ENCODE measurements at regions not wholly inside any gene's neighbourhood (a gene's known extent, or its start where the extent isn't known, plus 50 kb on each side); places are given as distances from the start of the nearest gene placed in this dataset.

DNA sequence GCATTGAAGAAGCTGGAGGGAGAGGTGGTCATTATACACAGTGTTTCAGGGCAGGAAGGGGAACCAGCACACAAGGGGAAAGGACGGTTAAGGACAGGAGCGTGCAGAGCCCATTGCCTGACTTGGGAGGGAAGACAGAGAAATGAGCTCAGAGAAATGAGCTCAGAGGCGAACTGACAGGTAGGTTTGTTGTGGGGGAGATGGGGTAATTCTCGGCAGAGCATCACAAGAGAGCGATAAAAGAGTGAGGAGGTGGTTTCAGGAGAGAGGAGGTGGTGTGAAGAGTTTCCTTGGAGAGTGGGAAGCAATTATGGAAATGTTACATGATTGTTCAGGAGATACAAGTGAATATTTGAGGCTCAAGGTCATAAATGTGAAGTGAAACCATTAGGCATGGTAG, 61.0 kb downstream of the MRGPRX1 start:
- H3K9me3 Mint-ChIP-seq = no peaks in the 10 kb centered on the region
- H3K4me3 Mint-ChIP-seq = no peak overlapping the region
- ATAC-seq = no peak
- ChIA-PET POLR2A (no interaction called here), CTCF (interaction anchor here (1.2 kb wide), 1 partner anchor 25 kb away, joined by 3 read pairs; no protein-coding TSS in a partner anchor)
- no peak overlapping the region for H3K27ac Mint-ChIP-seq
- no peaks in the 10 kb centered on the region for H3K4me1 Mint-ChIP-seq
- peaks cover 19% of the 10 kb centered on the region for H3K27me3 Mint-ChIP-seq (ENCODE audit: low read depth)
- H3K36me3 Mint-ChIP-seq = no peaks in the 10 kb centered on the region
- no peak for DNase-seq (ENCODE audit: low spot score)
- TF ChIP-seq EMX1 (CRISPR knock-in tag; IDR thresholded peaks at IDR 0.05) = no peak
- TF ChIP-seq, protein P1, sequence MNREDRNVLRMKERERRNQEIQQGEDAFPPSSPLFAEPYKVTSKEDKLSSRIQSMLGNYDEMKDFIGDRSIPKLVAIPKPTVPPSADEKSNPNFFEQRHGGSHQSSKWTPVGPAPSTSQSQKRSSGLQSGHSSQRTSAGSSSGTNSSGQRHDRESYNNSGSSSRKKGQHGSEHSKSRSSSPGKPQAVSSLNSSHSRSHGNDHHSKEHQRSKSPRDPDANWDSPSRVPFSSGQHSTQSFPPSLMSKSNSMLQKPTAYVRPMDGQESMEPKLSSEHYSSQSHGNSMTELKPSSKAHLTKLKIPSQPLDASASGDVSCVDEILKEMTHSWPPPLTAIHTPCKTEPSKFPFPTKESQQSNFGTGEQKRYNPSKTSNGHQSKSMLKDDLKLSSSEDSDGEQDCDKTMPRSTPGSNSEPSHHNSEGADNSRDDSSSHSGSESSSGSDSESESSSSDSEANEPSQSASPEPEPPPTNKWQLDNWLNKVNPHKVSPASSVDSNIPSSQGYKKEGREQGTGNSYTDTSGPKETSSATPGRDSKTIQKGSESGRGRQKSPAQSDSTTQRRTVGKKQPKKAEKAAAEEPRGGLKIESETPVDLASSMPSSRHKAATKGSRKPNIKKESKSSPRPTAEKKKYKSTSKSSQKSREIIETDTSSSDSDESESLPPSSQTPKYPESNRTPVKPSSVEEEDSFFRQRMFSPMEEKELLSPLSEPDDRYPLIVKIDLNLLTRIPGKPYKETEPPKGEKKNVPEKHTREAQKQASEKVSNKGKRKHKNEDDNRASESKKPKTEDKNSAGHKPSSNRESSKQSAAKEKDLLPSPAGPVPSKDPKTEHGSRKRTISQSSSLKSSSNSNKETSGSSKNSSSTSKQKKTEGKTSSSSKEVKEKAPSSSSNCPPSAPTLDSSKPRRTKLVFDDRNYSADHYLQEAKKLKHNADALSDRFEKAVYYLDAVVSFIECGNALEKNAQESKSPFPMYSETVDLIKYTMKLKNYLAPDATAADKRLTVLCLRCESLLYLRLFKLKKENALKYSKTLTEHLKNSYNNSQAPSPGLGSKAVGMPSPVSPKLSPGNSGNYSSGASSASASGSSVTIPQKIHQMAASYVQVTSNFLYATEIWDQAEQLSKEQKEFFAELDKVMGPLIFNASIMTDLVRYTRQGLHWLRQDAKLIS (CRISPR knock-in tag; IDR thresholded peaks at IDR 0.05; ENCODE audit: borderline replicate concordance) = no peak
- TF ChIP-seq, protein P2, sequence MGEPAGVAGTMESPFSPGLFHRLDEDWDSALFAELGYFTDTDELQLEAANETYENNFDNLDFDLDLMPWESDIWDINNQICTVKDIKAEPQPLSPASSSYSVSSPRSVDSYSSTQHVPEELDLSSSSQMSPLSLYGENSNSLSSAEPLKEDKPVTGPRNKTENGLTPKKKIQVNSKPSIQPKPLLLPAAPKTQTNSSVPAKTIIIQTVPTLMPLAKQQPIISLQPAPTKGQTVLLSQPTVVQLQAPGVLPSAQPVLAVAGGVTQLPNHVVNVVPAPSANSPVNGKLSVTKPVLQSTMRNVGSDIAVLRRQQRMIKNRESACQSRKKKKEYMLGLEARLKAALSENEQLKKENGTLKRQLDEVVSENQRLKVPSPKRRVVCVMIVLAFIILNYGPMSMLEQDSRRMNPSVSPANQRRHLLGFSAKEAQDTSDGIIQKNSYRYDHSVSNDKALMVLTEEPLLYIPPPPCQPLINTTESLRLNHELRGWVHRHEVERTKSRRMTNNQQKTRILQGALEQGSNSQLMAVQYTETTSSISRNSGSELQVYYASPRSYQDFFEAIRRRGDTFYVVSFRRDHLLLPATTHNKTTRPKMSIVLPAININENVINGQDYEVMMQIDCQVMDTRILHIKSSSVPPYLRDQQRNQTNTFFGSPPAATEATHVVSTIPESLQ (CRISPR knock-in tag; IDR thresholded peaks at IDR 0.05) = no peak
- TF ChIP-seq SMAD4 (CRISPR knock-in tag; IDR thresholded peaks at IDR 0.05) = no peak
- TF ChIP-seq, protein P3, sequence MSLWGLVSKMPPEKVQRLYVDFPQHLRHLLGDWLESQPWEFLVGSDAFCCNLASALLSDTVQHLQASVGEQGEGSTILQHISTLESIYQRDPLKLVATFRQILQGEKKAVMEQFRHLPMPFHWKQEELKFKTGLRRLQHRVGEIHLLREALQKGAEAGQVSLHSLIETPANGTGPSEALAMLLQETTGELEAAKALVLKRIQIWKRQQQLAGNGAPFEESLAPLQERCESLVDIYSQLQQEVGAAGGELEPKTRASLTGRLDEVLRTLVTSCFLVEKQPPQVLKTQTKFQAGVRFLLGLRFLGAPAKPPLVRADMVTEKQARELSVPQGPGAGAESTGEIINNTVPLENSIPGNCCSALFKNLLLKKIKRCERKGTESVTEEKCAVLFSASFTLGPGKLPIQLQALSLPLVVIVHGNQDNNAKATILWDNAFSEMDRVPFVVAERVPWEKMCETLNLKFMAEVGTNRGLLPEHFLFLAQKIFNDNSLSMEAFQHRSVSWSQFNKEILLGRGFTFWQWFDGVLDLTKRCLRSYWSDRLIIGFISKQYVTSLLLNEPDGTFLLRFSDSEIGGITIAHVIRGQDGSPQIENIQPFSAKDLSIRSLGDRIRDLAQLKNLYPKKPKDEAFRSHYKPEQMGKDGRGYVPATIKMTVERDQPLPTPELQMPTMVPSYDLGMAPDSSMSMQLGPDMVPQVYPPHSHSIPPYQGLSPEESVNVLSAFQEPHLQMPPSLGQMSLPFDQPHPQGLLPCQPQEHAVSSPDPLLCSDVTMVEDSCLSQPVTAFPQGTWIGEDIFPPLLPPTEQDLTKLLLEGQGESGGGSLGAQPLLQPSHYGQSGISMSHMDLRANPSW (CRISPR knock-in tag; conservative IDR thresholded peaks at IDR 0.05; ENCODE audit: low read depth) = no peak
- TF ChIP-seq ZNF219 (CRISPR knock-in tag; IDR thresholded peaks at IDR 0.05; ENCODE audit: borderline replicate concordance) = no peak
- TF ChIP-seq, protein P4, sequence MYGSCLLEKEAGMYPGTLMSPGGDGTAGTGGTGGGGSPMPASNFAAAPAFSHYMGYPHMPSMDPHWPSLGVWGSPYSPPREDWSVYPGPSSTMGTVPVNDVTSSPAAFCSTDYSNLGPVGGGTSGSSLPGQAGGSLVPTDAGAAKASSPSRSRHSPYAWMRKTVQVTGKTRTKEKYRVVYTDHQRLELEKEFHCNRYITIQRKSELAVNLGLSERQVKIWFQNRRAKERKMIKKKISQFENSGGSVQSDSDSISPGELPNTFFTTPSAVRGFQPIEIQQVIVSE (CRISPR knock-in tag; IDR thresholded peaks at IDR 0.05; ENCODE audit: borderline replicate concordance) = no peak
- no peak for TF ChIP-seq ESRRA (CRISPR knock-in tag; IDR thresholded peaks at IDR 0.05; ENCODE audit: borderline replicate concordance)
- TF ChIP-seq HMGA2 (CRISPR knock-in tag; IDR thresholded peaks at IDR 0.05) = no peak
- TF ChIP-seq, protein P5, sequence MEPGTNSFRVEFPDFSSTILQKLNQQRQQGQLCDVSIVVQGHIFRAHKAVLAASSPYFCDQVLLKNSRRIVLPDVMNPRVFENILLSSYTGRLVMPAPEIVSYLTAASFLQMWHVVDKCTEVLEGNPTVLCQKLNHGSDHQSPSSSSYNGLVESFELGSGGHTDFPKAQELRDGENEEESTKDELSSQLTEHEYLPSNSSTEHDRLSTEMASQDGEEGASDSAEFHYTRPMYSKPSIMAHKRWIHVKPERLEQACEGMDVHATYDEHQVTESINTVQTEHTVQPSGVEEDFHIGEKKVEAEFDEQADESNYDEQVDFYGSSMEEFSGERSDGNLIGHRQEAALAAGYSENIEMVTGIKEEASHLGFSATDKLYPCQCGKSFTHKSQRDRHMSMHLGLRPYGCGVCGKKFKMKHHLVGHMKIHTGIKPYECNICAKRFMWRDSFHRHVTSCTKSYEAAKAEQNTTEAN (CRISPR knock-in tag; IDR thresholded peaks at IDR 0.05) = no peak
- TF ChIP-seq, protein P6, sequence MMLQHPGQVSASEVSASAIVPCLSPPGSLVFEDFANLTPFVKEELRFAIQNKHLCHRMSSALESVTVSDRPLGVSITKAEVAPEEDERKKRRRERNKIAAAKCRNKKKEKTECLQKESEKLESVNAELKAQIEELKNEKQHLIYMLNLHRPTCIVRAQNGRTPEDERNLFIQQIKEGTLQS (CRISPR knock-in tag; conservative IDR thresholded peaks at IDR 0.05) = no peak
- TF ChIP-seq, protein P7, sequence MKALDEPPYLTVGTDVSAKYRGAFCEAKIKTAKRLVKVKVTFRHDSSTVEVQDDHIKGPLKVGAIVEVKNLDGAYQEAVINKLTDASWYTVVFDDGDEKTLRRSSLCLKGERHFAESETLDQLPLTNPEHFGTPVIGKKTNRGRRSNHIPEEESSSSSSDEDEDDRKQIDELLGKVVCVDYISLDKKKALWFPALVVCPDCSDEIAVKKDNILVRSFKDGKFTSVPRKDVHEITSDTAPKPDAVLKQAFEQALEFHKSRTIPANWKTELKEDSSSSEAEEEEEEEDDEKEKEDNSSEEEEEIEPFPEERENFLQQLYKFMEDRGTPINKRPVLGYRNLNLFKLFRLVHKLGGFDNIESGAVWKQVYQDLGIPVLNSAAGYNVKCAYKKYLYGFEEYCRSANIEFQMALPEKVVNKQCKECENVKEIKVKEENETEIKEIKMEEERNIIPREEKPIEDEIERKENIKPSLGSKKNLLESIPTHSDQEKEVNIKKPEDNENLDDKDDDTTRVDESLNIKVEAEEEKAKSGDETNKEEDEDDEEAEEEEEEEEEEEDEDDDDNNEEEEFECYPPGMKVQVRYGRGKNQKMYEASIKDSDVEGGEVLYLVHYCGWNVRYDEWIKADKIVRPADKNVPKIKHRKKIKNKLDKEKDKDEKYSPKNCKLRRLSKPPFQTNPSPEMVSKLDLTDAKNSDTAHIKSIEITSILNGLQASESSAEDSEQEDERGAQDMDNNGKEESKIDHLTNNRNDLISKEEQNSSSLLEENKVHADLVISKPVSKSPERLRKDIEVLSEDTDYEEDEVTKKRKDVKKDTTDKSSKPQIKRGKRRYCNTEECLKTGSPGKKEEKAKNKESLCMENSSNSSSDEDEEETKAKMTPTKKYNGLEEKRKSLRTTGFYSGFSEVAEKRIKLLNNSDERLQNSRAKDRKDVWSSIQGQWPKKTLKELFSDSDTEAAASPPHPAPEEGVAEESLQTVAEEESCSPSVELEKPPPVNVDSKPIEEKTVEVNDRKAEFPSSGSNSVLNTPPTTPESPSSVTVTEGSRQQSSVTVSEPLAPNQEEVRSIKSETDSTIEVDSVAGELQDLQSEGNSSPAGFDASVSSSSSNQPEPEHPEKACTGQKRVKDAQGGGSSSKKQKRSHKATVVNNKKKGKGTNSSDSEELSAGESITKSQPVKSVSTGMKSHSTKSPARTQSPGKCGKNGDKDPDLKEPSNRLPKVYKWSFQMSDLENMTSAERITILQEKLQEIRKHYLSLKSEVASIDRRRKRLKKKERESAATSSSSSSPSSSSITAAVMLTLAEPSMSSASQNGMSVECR (CRISPR knock-in tag; IDR thresholded peaks at IDR 0.05; ENCODE audit: borderline replicate concordance) = no peak
- no peak for TF ChIP-seq SP1 (CRISPR knock-in tag; conservative IDR thresholded peaks at IDR 0.05)
- no peak for TF ChIP-seq JAZF1 (CRISPR knock-in tag; IDR thresholded peaks at IDR 0.05)
- TF ChIP-seq IRF2 (CRISPR knock-in tag; IDR thresholded peaks at IDR 0.05; ENCODE audit: borderline replicate concordance, low read depth) = no peak
- no peak for TF ChIP-seq RELA (CRISPR knock-in tag; IDR thresholded peaks at IDR 0.05; ENCODE audit: borderline replicate concordance)
- no peak for TF ChIP-seq NFATC4 (CRISPR knock-in tag; IDR thresholded peaks at IDR 0.05)
- TF ChIP-seq, protein P8, sequence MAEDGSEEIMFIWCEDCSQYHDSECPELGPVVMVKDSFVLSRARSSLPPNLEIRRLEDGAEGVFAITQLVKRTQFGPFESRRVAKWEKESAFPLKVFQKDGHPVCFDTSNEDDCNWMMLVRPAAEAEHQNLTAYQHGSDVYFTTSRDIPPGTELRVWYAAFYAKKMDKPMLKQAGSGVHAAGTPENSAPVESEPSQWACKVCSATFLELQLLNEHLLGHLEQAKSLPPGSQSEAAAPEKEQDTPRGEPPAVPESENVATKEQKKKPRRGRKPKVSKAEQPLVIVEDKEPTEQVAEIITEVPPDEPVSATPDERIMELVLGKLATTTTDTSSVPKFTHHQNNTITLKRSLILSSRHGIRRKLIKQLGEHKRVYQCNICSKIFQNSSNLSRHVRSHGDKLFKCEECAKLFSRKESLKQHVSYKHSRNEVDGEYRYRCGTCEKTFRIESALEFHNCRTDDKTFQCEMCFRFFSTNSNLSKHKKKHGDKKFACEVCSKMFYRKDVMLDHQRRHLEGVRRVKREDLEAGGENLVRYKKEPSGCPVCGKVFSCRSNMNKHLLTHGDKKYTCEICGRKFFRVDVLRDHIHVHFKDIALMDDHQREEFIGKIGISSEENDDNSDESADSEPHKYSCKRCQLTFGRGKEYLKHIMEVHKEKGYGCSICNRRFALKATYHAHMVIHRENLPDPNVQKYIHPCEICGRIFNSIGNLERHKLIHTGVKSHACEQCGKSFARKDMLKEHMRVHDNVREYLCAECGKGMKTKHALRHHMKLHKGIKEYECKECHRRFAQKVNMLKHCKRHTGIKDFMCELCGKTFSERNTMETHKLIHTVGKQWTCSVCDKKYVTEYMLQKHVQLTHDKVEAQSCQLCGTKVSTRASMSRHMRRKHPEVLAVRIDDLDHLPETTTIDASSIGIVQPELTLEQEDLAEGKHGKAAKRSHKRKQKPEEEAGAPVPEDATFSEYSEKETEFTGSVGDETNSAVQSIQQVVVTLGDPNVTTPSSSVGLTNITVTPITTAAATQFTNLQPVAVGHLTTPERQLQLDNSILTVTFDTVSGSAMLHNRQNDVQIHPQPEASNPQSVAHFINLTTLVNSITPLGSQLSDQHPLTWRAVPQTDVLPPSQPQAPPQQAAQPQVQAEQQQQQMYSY (CRISPR knock-in tag; IDR thresholded peaks at IDR 0.05) = no peak

Measured in WTC11 (cell line).